ENCODE measurements at regions not wholly inside any gene's neighbourhood (a gene's known extent, or its start where the extent isn't known, plus 50 kb on each side); places are given as distances from the start of the nearest gene placed in this dataset.
"Not testable (repeated sequence)": the region's sequence is repeated elsewhere in the genome, so short reads cannot be mapped to it uniquely, and the experiment has no call there.

- no peak for DNase-seq
Observed at GRCh38 chr14:76264384-76264783, 111.6 kb upstream of the ESRRB start.

DNA sequence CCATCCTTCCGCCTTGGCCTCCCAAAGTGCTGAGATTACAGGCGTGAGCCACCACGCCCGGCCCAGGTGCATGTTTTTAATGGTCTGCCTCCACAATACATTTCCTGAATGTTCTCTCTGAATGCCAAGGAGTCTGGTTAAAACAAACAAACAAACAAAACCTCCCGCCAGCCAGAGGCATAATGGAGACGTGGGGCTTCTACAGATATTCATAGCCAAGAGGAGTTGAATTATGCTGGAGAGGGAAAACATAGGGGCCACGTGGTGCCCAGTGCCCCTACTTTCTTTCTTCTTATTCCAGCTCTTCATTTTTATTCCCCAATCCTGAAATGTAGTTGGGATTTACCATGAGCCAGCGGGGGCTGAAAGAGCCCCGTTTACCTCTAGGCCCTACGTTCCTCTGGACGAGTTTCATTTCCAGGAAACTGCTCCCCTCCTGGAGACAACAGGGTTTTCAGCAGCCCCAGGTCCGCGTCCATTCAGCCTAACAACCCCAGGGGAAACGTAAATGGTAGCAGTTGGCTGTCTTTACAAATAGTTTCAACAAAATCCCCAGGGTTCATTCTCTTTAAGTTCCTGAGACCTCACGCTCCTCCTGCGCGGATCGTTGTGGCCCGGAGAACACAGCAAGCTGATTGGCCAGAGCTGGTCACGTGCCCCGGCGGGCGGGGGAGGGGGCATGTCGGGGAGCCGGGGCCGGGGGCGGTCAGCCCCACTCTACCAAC lies 108.5 kb upstream of the ESRRB start:
- no peak for DNase-seq

GRCh38 chr14:76268047-76268431 lies 107.9 kb upstream of the ESRRB start:
- DNase-seq = no peak

DNA sequence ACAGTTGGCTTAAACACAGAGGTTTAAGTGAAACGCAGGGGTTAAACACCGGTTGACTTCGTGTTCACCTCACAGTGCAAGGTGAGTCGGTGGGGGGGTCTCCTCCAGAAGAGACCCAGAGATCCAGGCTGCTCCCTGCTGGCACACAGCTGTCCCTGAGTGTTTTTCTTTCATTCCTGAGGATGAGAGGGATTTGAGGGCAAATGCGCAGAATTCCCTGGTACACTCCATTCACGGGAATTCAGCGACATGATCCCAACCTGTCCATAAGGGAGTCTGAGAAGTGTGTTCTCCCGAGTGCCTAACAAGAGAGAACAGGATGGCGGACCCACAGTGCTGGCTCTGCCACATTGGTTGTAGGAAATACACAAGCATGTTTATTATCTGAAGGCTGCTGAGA lies 107.2 kb upstream of the ESRRB start:
- DNase-seq = no peak

GRCh38 chr14:76271041-76271755 lies 104.7 kb upstream of the ESRRB start:
- no peak for DNase-seq

- no peak for DNase-seq
Observed at GRCh38 chr14:76272349-76272748, 103.6 kb upstream of the ESRRB start.

- no peak for DNase-seq
Observed at GRCh38 chr14:76272774-76273173, 103.2 kb upstream of the ESRRB start.

DNA sequence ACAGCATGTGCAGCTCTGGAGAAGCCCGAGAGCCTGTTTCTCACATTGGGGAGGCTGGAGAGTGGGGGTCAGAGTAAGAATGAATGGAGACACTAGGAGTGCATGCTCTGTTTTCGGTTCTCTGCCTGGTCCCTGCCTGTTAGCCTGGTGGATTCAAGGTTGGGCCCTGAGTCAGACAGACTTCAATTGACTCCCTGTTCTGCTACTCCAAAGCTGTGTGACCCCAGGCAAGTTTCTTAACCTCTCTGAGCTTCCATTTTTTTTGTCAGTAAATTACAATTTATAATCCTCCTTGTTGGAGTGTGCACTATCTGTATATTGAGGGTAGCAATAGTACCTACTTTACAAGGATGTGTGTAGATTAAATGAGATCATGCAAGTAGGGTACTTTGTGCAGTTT lies 102.6 kb upstream of the ESRRB start:
- DNase-seq = no peak

- no peak for DNase-seq
Observed at GRCh38 chr14:76274324-76274723, 101.6 kb upstream of the ESRRB start.

DNA sequence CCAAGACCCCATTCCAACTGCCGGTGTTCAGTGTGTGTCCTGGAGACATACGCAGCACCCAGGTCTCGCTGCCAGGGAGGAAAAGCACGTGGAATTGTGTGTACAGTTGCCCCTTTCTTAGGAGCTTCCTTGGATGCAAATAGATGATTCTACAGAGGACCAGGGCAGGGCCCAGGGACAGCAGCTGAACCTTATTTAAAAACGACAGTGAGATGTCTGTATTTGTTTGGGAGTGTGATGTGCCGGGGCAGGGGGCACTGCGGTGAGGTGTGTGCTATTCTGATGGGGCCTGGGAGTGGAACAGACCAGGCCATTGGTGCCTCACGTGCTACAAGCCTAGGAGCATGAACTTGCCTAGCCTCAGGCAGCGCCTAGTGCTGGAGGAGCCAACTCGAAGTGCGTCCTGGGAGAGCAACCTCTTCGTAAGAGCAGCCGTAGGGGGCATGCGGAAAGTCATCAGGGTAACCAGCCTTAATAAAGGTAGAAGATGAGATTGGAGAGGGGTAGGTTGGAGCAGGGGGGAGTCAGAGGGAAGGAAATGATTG lies 98.3 kb upstream of the ESRRB start:
- no peak for DNase-seq

- no peak for DNase-seq
Observed at GRCh38 chr14:76280221-76280620, 95.7 kb upstream of the ESRRB start.

DNA sequence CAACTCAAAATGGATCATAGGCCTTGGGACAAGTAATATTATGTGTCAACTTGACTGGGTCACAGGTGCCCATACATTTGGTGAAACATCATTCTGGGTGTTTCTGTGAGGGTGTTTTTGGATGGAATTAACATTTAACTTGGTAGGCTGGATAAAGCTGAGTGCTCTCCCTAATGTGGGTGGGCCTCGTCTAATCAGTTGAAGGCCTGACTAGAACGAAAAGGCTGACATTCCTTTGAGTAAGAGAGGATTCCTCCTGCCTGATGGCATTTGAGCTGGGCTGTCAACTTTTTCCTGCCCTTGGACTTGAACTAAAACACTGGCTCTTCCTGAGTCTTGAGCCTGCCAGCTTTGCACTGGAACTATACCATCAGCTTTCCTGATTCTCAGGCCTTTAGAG lies 93.4 kb upstream of the ESRRB start:
- no peak for DNase-seq

- DNase-seq = no peak
Observed at GRCh38 chr14:76287063-76287462, 88.9 kb upstream of the ESRRB start.

GRCh38 chr14:76289276-76289675 lies 86.7 kb upstream of the ESRRB start:
- DNase-seq = no peak

DNA sequence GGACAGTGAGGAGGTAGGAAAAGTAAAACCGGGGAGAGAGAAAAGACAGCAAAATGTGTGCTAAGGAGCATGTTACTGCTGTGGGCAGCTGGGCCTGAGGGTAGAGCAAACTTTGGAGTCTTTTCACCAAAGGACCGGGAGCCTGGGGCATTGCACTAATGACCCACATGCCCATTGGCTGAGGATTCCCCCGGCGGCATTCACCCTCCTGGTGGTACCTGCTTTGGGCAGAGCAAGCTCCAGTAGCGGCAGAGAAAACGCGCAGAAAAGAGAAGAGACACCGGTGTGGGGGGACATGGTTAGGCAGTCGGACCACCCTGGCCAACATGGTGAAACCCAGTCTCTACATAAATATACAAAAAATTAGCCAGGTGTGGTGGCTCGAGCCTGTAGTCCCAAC lies 83.4 kb upstream of the ESRRB start:
- no peak for DNase-seq

GRCh38 chr14:76293221-76293620 lies 82.7 kb upstream of the ESRRB start:
- DNase-seq = no peak

DNA sequence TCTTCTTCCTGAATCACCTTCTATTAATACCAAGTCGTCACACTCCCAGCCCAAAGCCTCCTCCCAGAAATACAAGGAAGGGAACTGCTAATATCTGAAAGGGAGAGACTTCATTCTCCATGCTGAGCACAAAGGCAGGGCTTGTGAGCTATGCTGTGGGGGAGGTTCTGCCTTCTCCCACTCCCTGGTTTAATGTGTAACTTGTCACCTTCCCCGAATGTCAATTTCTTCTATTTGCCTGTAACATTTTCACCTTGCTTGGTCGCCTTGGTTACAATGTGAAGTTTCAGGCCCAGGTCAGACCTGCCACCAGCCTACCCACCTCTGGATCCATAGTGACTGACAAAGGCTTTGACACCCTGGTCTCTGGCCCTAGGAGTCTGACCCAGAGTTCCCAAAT lies 82.0 kb upstream of the ESRRB start:
- DNase-seq = no peak

DNA sequence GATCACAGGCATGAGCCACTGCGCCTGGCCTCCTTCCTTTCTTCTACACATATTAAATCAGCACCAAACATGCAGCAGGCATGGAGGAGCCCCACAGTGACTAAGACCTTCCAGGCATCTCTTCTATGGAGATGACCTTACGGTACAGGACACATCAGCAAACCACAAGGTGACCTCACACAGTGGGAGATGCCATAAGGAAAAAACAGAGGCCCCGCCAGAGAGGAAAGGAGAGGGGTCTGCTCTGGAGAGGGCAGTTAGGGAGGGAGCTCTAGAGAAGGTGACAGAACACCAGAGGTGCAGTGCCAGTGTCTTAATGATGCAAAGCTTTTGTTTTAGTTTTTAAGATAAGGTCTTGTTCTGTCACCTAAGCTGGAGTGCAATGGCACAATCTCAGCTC lies 81.1 kb upstream of the ESRRB start:
- DNase-seq = no peak

DNA sequence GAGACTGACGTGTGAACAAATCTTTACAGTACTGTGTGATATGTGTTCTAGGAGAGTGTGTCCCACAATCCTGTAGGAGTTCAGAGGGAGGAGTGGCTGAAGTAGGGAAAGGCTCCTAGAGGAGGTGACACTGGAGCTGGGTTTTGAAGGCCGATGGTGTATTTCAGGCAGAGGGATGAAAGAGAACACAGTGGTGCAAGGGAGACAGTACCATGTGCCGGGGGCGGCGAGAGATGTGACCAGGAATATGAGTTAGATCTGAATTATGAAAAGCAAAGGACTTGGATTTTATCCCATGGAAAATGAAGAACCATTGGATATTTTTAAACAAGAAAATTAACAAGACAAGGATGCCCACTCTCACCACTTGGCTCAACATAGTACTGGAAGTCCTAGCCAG lies 77.0 kb upstream of the ESRRB start:
- DNase-seq = no peak

DNA sequence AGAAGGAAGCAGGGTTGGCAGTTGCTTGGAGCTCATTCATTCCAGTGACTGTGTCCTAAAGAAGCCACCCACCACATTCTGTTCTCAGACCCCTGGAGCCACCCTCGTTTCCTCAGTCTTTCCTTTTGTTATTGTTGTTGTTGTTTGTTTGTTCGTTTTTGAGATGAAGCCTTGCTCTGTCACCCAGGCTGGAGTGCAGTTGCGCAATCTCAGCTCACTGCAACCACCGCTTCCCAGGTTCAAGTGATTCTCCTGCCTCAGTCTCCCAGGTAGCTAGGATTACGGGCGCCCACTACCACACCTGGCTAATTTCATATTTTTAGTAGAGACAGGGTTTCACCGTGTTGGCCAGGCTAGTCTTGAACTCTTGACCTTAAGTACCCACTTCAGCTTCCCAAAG lies 72.7 kb upstream of the ESRRB start:
- DNase-seq = not testable (repeated sequence)

DNA sequence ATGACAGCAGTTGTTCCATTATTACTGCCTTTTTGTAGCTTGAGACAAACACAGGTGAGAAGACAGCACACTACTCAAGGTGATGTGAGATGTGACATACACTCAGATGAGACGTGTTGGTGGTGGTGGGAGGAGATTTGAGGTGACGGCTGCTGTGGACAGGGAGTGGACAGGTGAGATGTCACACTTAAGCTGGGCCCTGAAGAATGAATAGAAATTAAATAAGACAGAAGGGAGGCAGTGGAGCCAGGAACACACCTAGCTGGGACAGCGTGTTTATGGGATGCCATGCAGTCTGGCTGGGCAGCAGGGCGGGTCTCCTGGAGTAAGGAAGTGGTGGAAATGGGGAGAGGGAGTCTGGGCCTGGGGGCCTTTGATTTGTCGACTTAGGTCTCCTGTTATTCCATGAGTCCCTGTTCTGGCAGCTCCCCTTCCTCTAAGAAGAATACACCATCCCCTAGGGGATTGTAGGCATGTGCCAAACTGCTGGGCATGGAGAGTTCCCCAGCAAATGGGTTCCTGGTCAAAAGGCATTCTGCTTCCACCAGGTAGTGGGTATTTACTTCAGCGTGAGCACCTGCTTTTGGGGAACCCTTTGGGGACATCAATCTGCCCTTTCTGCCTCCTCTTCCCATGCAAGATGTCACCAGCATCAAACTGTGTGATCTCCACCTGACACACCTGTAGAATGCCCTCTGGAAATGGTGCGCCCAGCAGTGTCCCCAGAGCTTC lies 71.2 kb upstream of the ESRRB start:
- DNase-seq = no peak

GRCh38 chr14:76305268-76305826 lies 70.6 kb upstream of the ESRRB start:
- no peak for DNase-seq

- DNase-seq = no peak
Observed at GRCh38 chr14:76306131-76306530, 69.8 kb upstream of the ESRRB start.
